ENCODE measurements at regions not wholly inside any gene's neighbourhood (a gene's known extent, or its start where the extent isn't known, plus 50 kb on each side); places are given as distances from the start of the nearest gene placed in this dataset.

DNA sequence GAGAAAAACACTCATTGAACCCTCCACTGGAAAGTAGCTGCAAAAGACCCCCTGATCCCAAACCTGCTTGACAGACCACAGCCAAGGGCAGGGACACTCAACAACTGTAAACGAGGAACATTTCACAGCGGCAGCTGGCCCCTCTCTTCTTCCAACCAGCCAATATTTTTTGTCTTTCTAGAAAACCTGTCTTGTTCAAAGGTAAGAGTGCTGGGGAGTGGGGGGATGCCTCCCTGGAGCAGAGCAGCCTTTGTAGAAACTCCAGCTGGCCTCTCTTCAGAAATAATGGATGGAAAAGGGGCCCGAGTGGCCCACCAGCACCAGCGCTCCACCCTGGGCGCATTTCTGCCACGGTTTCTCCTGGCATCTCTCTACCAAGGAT, 384.0 kb downstream of the RRAGC start:
- TF ChIP-seq, protein P1, sequence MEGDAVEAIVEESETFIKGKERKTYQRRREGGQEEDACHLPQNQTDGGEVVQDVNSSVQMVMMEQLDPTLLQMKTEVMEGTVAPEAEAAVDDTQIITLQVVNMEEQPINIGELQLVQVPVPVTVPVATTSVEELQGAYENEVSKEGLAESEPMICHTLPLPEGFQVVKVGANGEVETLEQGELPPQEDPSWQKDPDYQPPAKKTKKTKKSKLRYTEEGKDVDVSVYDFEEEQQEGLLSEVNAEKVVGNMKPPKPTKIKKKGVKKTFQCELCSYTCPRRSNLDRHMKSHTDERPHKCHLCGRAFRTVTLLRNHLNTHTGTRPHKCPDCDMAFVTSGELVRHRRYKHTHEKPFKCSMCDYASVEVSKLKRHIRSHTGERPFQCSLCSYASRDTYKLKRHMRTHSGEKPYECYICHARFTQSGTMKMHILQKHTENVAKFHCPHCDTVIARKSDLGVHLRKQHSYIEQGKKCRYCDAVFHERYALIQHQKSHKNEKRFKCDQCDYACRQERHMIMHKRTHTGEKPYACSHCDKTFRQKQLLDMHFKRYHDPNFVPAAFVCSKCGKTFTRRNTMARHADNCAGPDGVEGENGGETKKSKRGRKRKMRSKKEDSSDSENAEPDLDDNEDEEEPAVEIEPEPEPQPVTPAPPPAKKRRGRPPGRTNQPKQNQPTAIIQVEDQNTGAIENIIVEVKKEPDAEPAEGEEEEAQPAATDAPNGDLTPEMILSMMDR (conservative IDR thresholded peaks at IDR 0.05; ENCODE audit: low read length), result no peak
- no peak for TF ChIP-seq EZH2phosphoT487 (IDR thresholded peaks at IDR 0.05; ENCODE audit: borderline replicate concordance, low read depth, low read length)
